ENCODE measurements at regions not wholly inside any gene's neighbourhood (a gene's known extent, or its start where the extent isn't known, plus 50 kb on each side); places are given as distances from the start of the nearest gene placed in this dataset.

GRCh38 chr2:103008586-103008985 lies 246.8 kb downstream of the TMEM182 start:
- H3K27me3 ChIP-seq = no peaks in the 10 kb centered on the region
- WGBS, 2 donors = 61 to 66% methylated on average over 6 of the region's 6 CpGs
- intact Hi-C loops (cut with DNase I; ENCODE audit: low total_unique reads) = no loop called here
- no peaks in the 10 kb centered on the region for H3K36me3 ChIP-seq (ENCODE audit: low read depth, missing control alignments)
- TF ChIP-seq POLR2A (IDR thresholded peaks at IDR 0.05) (no peak), CTCF (IDR thresholded peaks at IDR 0.05) (no peak)
- no peak overlapping the region for H3K27ac ChIP-seq
- no peak for DNase-seq
- H3K4me3 ChIP-seq = no peak overlapping the region
- H3K4me1 ChIP-seq = no peaks in the 10 kb centered on the region
- H3K9me3 ChIP-seq = no peaks in the 10 kb centered on the region

GRCh38 chr2:103009871-103010270 lies 248.0 kb downstream of the TMEM182 start:
- TF ChIP-seq POLR2A (IDR thresholded peaks at IDR 0.05) = no peak
- TF ChIP-seq CTCF (IDR thresholded peaks at IDR 0.05) = no peak
- intact Hi-C loops (cut with DNase I; ENCODE audit: low total_unique reads) = no loop called here
- no peak overlapping the region for H3K4me3 ChIP-seq
- no peaks in the 10 kb centered on the region for H3K36me3 ChIP-seq (ENCODE audit: low read depth, missing control alignments)
- no peak for DNase-seq
- no peaks in the 10 kb centered on the region for H3K4me1 ChIP-seq
- no peaks in the 10 kb centered on the region for H3K9me3 ChIP-seq
- WGBS, 2 donors = 57 to 58% methylated on average over 5 of the region's 5 CpGs
- no peaks in the 10 kb centered on the region for H3K27me3 ChIP-seq
- no peak overlapping the region for H3K27ac ChIP-seq

- 54 to 68% methylated on average over 6 of the region's 6 CpGs for WGBS, 2 donors
- H3K27me3 ChIP-seq = no peaks in the 10 kb centered on the region
- no peak for DNase-seq
- intact Hi-C loops (cut with DNase I; ENCODE audit: low total_unique reads) = no loop called here
- TF ChIP-seq POLR2A (IDR thresholded peaks at IDR 0.05) = no peak
- TF ChIP-seq CTCF (IDR thresholded peaks at IDR 0.05) = no peak
- no peak overlapping the region for H3K27ac ChIP-seq
- no peak overlapping the region for H3K4me3 ChIP-seq
- H3K4me1 ChIP-seq = no peaks in the 10 kb centered on the region
- no peaks in the 10 kb centered on the region for H3K36me3 ChIP-seq (ENCODE audit: low read depth, missing control alignments)
- H3K9me3 ChIP-seq = no peaks in the 10 kb centered on the region
Measured at GRCh38 chr2:103010306-103010705, 248.5 kb downstream of the TMEM182 start.

GRCh38 chr2:103010751-103011150 lies 248.9 kb downstream of the TMEM182 start:
- 73 to 80% methylated on average over 10 of the region's 10 CpGs for WGBS, 2 donors
- intact Hi-C loops (cut with DNase I; ENCODE audit: low total_unique reads) = no loop called here
- Histone ChIP-seq H3K9me3 (no peaks in the 10 kb centered on the region), H3K27ac (no peak overlapping the region), H3K4me1 (no peaks in the 10 kb centered on the region), H3K27me3 (no peaks in the 10 kb centered on the region), H3K36me3 (ENCODE audit: low read depth, missing control alignments) (no peaks in the 10 kb centered on the region), H3K4me3 (no peak overlapping the region)
- TF ChIP-seq POLR2A (IDR thresholded peaks at IDR 0.05) (no peak), CTCF (IDR thresholded peaks at IDR 0.05) (no peak)
- DNase-seq = no peak

GRCh38 chr2:103012590-103012989 lies 250.8 kb downstream of the TMEM182 start:
- no peaks in the 10 kb centered on the region for H3K36me3 ChIP-seq (ENCODE audit: low read depth, missing control alignments)
- no peaks in the 10 kb centered on the region for H3K4me1 ChIP-seq
- 84 to 87% methylated on average over 3 of the region's 3 CpGs for WGBS, 2 donors
- no peaks in the 10 kb centered on the region for H3K27me3 ChIP-seq
- no peak for DNase-seq
- TF ChIP-seq POLR2A (IDR thresholded peaks at IDR 0.05) (no peak), CTCF (IDR thresholded peaks at IDR 0.05) (no peak)
- H3K9me3 ChIP-seq = no peaks in the 10 kb centered on the region
- no peak overlapping the region for H3K4me3 ChIP-seq
- no peak overlapping the region for H3K27ac ChIP-seq
- intact Hi-C loops (cut with DNase I; ENCODE audit: low total_unique reads) = no loop called here
